ENCODE measurements at regions not wholly inside any gene's neighbourhood (a gene's known extent, or its start where the extent isn't known, plus 50 kb on each side); places are given as distances from the start of the nearest gene placed in this dataset.
A peak's percentile ranks its signal among the peaks of the same experiment; 100 is the strongest.
"Not testable (repeated sequence)": the region's sequence is repeated elsewhere in the genome, so short reads cannot be mapped to it uniquely, and the experiment has no call there.

DNA sequence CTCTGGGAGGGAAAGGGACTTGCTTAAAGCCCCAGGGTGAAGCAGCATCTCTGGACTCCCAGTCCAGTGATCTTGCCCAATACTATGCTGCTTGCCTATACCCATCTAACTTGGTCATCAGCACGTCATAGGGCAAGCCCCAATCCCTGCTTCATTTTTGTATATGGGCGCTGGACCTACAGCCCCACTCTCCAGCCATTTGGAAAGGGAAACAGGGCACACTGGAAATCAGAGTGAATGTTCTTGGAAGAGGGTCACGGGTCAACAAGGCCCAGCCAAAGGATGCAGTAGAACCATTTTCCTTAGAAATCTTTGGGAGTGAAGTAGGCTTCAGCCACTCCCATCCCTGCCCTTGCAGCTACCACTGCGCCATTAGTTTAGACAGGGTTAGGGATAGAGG lies 162.5 kb downstream of the GOLGA6L4 start:
- H3K4me3 ChIP-seq (ENCODE audit: low read depth, low read length); H3K36me3 ChIP-seq; DNase-seq; H3K27me3 ChIP-seq (ENCODE audit: insufficient read depth, low read depth, severe bottlenecking); H3K27ac ChIP-seq; H3K9me3 ChIP-seq (ENCODE audit: severe bottlenecking): not testable (repeated sequence)

GRCh38 chr15:84398763-84399701 lies 163.5 kb downstream of the GOLGA6L4 start:
- no peak overlapping the region for H3K27ac ChIP-seq
- no peak for TF ChIP-seq CTCF (IDR thresholded peaks at IDR 0.05; ENCODE audit: low read depth, low read length)

DNA sequence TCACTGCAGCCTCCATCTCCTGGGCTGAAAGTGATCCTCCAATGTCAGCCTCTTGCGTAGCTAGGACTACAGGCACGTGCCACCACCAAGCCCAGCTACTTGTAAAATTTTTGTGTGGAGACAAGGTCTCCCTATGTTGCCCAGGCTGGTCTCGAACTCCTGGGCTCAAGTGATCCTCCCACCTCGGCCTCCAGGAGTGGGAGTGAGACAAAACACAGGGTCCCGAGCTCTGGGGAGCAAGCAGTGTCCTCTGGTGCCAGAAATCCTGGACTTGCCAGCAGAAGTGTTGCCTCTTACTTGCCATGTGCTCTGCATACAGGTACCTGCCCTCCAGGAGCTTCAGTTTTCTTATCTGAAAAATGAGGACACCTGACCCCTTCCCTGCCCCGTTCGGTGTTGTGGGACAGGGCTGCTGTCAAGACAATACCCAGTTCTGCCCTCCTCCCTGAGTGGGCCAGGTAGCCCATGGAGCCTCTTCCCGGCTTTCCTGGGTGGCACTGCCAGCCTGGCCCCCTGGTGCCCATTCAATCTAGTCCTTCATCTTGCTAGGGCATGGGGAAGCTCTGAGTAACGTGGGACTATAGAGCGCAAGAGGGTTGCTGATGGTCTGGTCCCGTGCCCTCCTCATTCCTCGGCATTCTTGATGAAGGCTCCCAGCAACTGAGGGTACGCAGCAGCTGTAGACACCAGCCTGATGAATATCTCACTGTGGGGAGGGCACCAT lies 164.6 kb downstream of the GOLGA6L4 start:
- Histone ChIP-seq H3K36me3 (no peaks in the 10 kb centered on the region), H3K9me3 (ENCODE audit: severe bottlenecking) (no peaks in the 10 kb centered on the region), H3K27ac (no peak overlapping the region), H3K27me3 (ENCODE audit: insufficient read depth, low read depth, severe bottlenecking) (no peaks in the 10 kb centered on the region), H3K4me3 (ENCODE audit: low read depth, low read length) (no peak overlapping the region)
- no peak for TF ChIP-seq CTCF (IDR thresholded peaks at IDR 0.05; ENCODE audit: low read depth, low read length)
- DNase-seq = no peak

More at GRCh38 chr15:84398763-84399701, 163.5 kb downstream of the GOLGA6L4 start:
- Histone ChIP-seq H3K9me3 (ENCODE audit: severe bottlenecking) (no peaks in the 10 kb centered on the region), H3K27me3 (ENCODE audit: insufficient read depth, low read depth, severe bottlenecking) (no peaks in the 10 kb centered on the region), H3K4me3 (ENCODE audit: low read depth, low read length) (no peak overlapping the region), H3K36me3 (no peaks in the 10 kb centered on the region)
- DNase-seq = peak; percentile 10

GRCh38 chr15:84400820-84401219 lies 165.2 kb downstream of the GOLGA6L4 start:
- Histone ChIP-seq H3K27ac (no peak overlapping the region), H3K36me3 (no peaks in the 10 kb centered on the region), H3K4me3 (ENCODE audit: low read depth, low read length) (no peak overlapping the region), H3K27me3 (ENCODE audit: insufficient read depth, low read depth, severe bottlenecking) (no peaks in the 10 kb centered on the region), H3K9me3 (ENCODE audit: severe bottlenecking) (no peaks in the 10 kb centered on the region)
- DNase-seq = peak; percentile 4
- TF ChIP-seq CTCF (IDR thresholded peaks at IDR 0.05; ENCODE audit: low read depth, low read length) = no peak

DNA sequence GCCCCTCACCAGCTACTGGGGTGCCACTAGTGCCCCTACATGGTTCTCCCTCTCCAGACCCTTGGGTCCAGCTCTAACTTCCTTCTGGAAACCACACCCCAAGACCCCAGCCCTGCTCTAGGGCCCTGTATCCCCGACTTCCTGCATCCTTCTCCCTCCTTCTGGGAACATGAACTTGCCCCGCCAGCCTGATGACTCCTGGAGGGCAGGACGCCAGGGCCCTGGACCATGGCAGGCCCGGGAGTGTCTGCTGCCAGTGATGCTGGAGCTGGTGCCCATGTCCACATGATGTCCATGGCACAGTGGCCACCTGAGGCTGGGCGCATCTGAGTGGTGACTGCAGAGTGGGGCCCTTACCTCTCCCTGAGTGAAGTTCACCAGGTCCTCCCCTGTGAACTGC lies 165.9 kb downstream of the GOLGA6L4 start:
- not testable (repeated sequence) for H3K9me3 ChIP-seq (ENCODE audit: severe bottlenecking); H3K27ac ChIP-seq; H3K27me3 ChIP-seq (ENCODE audit: insufficient read depth, low read depth, severe bottlenecking); H3K36me3 ChIP-seq; DNase-seq; H3K4me3 ChIP-seq (ENCODE audit: low read depth, low read length)

DNA sequence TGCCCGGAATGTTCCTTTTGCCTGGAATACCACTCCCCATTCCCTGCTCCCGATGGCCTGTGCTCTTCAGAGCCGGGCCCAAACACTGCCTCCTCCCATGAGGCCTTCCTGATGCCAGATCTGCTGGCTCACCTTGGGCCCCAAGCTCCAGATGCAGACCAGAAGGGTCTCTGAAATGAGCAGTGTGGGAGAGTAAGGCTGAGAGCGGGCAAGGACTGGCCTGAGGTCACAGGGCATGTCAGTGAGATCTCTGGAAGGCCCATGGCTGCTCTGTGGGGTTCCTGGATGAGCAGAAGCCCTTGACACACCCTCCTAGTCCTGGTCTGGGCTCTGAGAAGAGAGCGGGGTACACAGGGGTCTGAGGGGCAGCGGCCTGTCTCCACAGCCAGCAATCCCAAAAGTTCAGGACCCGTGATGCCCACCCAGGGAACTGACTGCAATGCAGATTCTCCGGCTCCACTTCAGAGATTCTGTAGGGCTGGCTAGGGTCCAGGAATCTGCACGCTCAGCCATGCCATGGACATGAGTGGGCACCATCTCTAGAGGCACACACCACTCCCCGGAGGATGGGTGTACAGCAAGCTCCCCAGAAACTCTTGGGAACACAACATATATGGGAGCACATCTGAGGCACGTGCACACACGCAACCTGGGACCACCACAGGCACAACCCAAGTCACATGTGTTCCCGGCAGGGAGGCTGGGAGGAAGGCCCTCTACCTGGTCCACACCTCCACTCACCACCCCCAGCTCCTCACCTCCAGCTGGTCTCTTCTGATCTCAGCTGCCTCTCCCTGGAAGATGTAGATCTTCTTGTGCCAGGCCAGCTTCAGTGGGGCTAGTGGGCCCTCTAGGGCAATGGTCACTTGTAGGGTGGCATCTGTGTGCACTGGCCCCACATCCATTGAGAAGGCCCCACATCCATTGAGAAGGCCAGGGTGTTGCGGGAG lies 166.6 kb downstream of the GOLGA6L4 start:
- H3K9me3 ChIP-seq (ENCODE audit: severe bottlenecking); H3K27me3 ChIP-seq (ENCODE audit: insufficient read depth, low read depth, severe bottlenecking): not testable (repeated sequence)
- DNase-seq = peak; percentile 4

More for the DNA sequence above, 166.6 kb downstream of the GOLGA6L4 start:
- H3K4me3 ChIP-seq (ENCODE audit: low read depth, low read length); H3K27ac ChIP-seq; H3K36me3 ChIP-seq: not testable (repeated sequence)
